ENCODE measurements at regions not wholly inside any gene's neighbourhood (a gene's known extent, or its start where the extent isn't known, plus 50 kb on each side); places are given as distances from the start of the nearest gene placed in this dataset.
"Not testable (repeated sequence)": the region's sequence is repeated elsewhere in the genome, so short reads cannot be mapped to it uniquely, and the experiment has no call there.

- TF ChIP-seq CTCF (IDR thresholded peaks at IDR 0.05; ENCODE audit: control insufficient read depth, extremely low read depth, insufficient read depth) = no peak
- H3K4me3 ChIP-seq (ENCODE audit: low read depth, low read length) = no peak overlapping the region
- no peak for DNase-seq (ENCODE audit: low read depth)
Measured at GRCh38 chr14:23877538-23878180, 75.9 kb upstream of the DHRS4 start.

DNA sequence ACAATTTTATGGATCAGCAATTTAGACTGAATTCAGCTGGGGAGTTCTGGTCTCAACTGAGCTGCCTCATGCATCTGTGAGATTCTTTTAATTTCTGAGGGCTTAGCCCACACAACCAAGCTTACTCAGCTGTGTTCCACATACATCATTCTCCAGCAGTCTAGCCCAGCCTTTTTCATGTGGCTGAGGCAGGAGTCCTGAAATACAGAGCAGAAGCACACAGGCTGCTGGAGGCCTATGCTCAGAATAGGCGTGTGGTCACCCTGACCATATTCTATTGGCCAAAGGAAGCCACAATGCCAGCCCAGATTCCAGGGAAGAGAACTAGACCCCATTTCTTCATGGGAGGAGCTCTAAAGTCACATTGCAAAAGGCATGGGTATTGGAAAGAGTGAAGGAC is 72.3 kb upstream of the DHRS4 start:
- no peak overlapping the region for H3K4me3 ChIP-seq (ENCODE audit: low read depth, low read length)
- DNase-seq (ENCODE audit: low read depth) = no peak
- no peak for TF ChIP-seq CTCF (IDR thresholded peaks at IDR 0.05; ENCODE audit: control insufficient read depth, extremely low read depth, insufficient read depth)

DNA sequence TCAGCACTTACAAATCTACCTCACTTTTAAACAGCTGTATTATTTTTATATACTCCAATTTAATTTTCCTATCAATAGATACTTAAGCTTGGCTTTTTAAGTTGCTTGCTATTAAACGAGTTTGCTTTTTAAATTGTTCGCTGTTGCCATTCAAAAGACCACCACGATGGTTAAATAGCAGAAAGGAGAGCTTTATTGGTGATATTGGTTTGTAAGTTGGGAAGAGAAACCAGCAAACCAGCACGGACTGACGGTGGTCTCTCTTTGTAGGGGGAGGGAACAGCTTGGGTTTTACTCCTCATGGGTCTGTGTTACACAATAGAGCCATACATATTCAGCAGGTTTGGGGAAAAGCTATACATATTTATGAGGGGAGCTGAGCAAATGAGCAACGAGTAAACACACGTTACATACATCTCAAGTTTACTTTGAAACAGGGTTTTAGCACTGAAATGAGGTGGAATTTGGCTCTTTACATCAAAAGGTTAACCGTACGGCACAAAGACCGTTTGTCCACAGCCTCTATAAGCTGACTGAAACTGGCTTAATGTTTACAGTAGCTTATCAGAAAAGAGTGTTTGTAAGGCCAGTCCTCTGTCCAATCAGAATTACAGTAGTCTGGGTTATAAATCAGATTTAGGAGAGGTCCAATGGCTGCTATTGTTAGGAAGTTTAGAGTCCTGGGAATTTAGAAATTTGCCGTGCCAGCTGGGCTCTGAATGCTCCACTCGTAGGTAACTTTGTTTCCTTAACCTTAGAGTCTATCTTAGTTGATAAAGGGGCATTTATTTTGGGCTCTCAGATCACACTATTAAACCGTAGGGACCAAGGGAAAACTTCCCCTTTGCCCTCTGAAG is 69.7 kb upstream of the DHRS4 start:
- TF ChIP-seq CTCF (IDR thresholded peaks at IDR 0.05; ENCODE audit: control insufficient read depth, extremely low read depth, insufficient read depth) = no peak

DNA sequence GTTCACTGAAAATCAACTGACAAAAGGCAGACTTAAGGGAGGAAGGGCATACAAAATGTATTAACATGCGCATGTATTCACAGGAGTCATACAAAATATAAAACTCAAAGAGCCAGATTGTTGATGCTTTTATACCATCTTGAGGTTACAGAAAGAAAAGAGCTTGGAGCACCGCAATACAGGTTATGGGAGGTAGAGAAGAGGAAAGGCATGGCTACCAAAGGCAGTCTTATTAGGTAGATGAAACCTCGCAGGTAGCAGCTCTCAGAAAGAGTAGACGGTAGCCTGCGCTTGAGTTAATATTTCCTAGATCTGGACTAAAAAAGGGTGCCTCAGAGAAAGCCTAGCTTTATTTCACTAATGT is 69.0 kb upstream of the DHRS4 start:
- no peak for DNase-seq (ENCODE audit: low read depth)
- no peak overlapping the region for H3K4me3 ChIP-seq (ENCODE audit: low read depth, low read length)
- no peak for TF ChIP-seq CTCF (IDR thresholded peaks at IDR 0.05; ENCODE audit: control insufficient read depth, extremely low read depth, insufficient read depth)

More for the DNA sequence above, 69.7 kb upstream of the DHRS4 start:
- no peak for DNase-seq (ENCODE audit: low read depth)
- H3K4me3 ChIP-seq (ENCODE audit: low read depth, low read length) = no peak overlapping the region

DNA sequence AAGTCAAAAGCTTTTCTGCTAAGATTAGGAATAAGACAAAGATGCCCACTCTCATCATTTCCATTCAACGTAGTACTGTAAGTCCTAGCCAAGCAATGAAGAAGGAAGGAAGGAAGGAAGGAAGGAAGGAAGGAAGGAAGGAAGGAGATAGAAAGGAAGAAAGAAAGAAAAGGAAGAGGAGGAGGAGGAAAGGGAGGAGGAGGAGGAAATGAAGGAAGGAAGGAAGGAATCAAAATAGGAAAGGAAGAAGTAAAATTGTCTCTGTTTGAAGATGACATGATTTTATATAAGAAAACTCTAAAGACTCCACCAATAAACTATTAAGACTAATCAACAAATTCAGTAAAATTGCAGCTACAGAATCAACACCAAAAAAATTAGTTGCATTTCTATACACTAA is 66.0 kb upstream of the DHRS4 start:
- TF ChIP-seq CTCF (IDR thresholded peaks at IDR 0.05; ENCODE audit: control insufficient read depth, extremely low read depth, insufficient read depth) = no peak
- no peak for DNase-seq (ENCODE audit: low read depth)
- H3K4me3 ChIP-seq (ENCODE audit: low read depth, low read length) = no peak overlapping the region

GRCh38 chr14:23891717-23892116 is 61.9 kb upstream of the DHRS4 start:
- not testable (repeated sequence) for DNase-seq (ENCODE audit: low read depth); H3K4me3 ChIP-seq (ENCODE audit: low read depth, low read length)

DNA sequence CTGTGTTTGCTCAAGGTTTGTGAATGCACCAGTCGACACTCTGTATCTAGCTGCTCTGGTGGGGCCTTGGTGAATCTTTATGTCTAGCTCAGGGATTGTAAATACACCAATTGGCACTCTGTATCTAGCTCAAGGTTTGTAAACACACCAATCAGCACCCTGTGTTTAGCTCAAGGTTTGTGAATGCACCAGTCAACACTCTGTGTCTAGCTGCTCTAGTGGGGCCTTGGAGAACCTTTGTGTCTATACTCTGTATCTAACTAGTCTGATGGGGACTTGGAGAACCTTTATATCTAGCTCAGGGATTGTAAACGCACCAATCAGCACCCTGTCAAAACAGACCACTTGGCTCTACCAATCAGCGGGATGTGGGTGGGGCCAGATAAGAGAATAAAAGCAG is 61.3 kb upstream of the DHRS4 start:
- H3K4me3 ChIP-seq (ENCODE audit: low read depth, low read length); DNase-seq (ENCODE audit: low read depth): not testable (repeated sequence)

Measured in LNCaP clone FGC (cell line).